Panc1 (cell line): ENCODE measurements at regions not wholly inside any gene's neighbourhood (a gene's known extent, or its start where the extent isn't known, plus 50 kb on each side); places are given as distances from the start of the nearest gene placed in this dataset.

Experiments used
- ATAC-seq: fragments of 200-7000 bp; cut with Tn5 transposase; 2 replicates; pipeline ENCODE4 v1.9.1; 2020; ENCODE audit warnings: mild to moderate bottlenecking, moderate library complexity
- BruUV-seq: library from RNA; stranded (reverse); fragments of 400-500 nt; replicated peaks from 2 replicates; lab custom pipeline; 2021; lab: Mats Ljungman, UMichigan
- CTCF ChIA-PET: fragments of 300-600 bp; sonication (Branson Sonifier 250); formaldehyde crosslinking; loops from one replicate; lab custom pipeline; 2022; ENCODE audit warnings: antibody characterized with exemption; lab: Charles Lee
- POLR2A ChIA-PET: fragments of 300-600 bp; sonication (Branson Sonifier 250); formaldehyde crosslinking; loops from one replicate; lab custom pipeline; 2022; ENCODE audit warnings: antibody characterized with exemption; lab: Charles Lee
- DNase-seq: peaks from one replicate; pipeline ENCODE4 v3.0.0-alpha.2; 2010; ENCODE audit warnings: low read depth, low spot score
- H3K27ac ChIP-seq: 2 replicates; pipeline ENCODE4 v1.5.1; 2011; ENCODE audit warnings: mild to moderate bottlenecking, low read length, inconsistent platforms
- H3K27me3 ChIP-seq: fragments of 200-500 bp; sonication (Bioruptor generic); 2 replicates; pipeline ENCODE4 v1.6.0; 2014; ENCODE audit warnings: low read length, inconsistent platforms; ENCODE audit not compliant: control insufficient read depth, insufficient read depth
- H3K36me3 ChIP-seq: fragments of 200-500 bp; sonication (Bioruptor generic); 2 replicates; pipeline ENCODE4 v1.5.1; 2014; ENCODE audit warnings: inconsistent platforms, mild to moderate bottlenecking, low read length, moderate library complexity; ENCODE audit not compliant: control insufficient read depth, insufficient read depth
- H3K4me1 ChIP-seq: 2 replicates; pipeline ENCODE4 v1.5.1; 2011; ENCODE audit warnings: inconsistent platforms, mild to moderate bottlenecking, low read length, moderate library complexity; ENCODE audit not compliant: control insufficient read depth, insufficient read depth
- H3K4me3 ChIP-seq, 2 experiments: 2 replicates each; pipeline ENCODE4 v1.5.1; 2011 to 2012; ENCODE audit warnings: low read depth in 2 of 2, low read length in 2 of 2, mild to moderate bottlenecking in 2 of 2, inconsistent platforms in 1 of 2, moderate library complexity in 1 of 2
- H3K9me3 ChIP-seq: fragments of 200-500 bp; sonication (Bioruptor generic); 2 replicates; pipeline ENCODE4 v1.5.1; 2014; ENCODE audit warnings: low read depth, mild to moderate bottlenecking, inconsistent platforms, low read length, moderate library complexity; ENCODE audit not compliant: control insufficient read depth, insufficient read depth
- POLR2AphosphoS5 ChIP-seq: IDR thresholded peaks from 2 replicates; pipeline ENCODE4 v1.6.1; 2012; ENCODE audit warnings: mild to moderate bottlenecking, low read depth, low read length, moderate library complexity
- SIN3A ChIP-seq: IDR thresholded peaks from 2 replicates; pipeline ENCODE4 v1.6.1; 2012; ENCODE audit warnings: low read depth, mild to moderate bottlenecking, low read length, moderate library complexity, borderline replicate concordance; ENCODE audit not compliant: insufficient read depth
- TCF7L2 ChIP-seq: IDR thresholded peaks from 2 replicates; pipeline ENCODE4 v1.6.1; 2011; ENCODE audit warnings: mild to moderate bottlenecking, low read depth, low read length, inconsistent platforms
- in situ Hi-C: cut with HindIII; loops from 2 replicates; pipeline ENCODE4 v1.10.0; 2016; ENCODE audit warnings: low sequenced_read_pairs, low pct_unique_long_range_greater_than_20kb
- intact Hi-C: fragments of 100-400 bp; cut with micrococcal nuclease; formaldehyde crosslinking; loops from one replicate; pipeline ENCODE4 v1.10.0; 2022; ENCODE audit not compliant: unreplicated experiment
- TF ChIP-seq, protein P1 (sequence below): fragments of 450-650 bp; IDR thresholded peaks from 2 replicates; pipeline ENCODE4 v1.5.1; 2017; ENCODE audit warnings: mild to moderate bottlenecking
- TF ChIP-seq, protein P2 (sequence below), 2 experiments: IDR thresholded peaks; 2 replicates each; pipeline ENCODE4 v1.6.1; 2011 to 2012; ENCODE audit warnings: low read depth in 2 of 2, control low read depth in 1 of 2, low read length in 1 of 2, mild to moderate bottlenecking in 1 of 2, moderate library complexity in 1 of 2; ENCODE audit not compliant: insufficient read depth in 1 of 2

DNA sequence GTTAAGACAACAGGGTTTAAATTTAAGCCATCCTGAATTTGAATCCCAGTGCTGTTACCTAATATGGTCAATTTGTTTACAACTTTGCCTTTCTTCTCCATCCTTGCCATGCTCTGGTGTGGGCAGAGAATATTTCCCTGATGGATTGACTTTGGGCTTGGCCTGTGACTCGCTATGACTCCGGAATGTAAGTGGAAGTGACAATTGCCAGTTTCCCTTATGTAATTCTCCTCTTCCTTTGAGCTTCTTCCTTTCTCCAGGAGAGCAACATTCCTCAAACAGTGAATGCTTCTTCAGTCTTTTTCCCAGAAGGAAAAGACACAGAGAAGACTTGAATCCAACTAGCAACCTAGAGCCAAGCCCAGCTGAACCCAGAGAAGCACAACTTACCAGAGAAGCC lies 159.1 kb downstream of the LURAP1L start:
- Histone ChIP-seq H3K27ac (no peak overlapping the region), H3K4me1 (no peaks in the 10 kb centered on the region), H3K36me3 (no peaks in the 10 kb centered on the region), H3K27me3 (no peaks in the 10 kb centered on the region), H3K4me3 (no peak overlapping the region), H3K9me3 (no peaks in the 10 kb centered on the region)
- ChIA-PET CTCF (no interaction called here), POLR2A (no interaction called here)
- in situ Hi-C loops (no loop called here), intact Hi-C loops (no loop called here)
- ATAC-seq (no peak), DNase-seq (peak; percentile 13)
- TF ChIP-seq TCF7L2, result no peak
- TF ChIP-seq POLR2AphosphoS5, result no peak
- TF ChIP-seq SIN3A, result no peak
- TF ChIP-seq, protein P1, sequence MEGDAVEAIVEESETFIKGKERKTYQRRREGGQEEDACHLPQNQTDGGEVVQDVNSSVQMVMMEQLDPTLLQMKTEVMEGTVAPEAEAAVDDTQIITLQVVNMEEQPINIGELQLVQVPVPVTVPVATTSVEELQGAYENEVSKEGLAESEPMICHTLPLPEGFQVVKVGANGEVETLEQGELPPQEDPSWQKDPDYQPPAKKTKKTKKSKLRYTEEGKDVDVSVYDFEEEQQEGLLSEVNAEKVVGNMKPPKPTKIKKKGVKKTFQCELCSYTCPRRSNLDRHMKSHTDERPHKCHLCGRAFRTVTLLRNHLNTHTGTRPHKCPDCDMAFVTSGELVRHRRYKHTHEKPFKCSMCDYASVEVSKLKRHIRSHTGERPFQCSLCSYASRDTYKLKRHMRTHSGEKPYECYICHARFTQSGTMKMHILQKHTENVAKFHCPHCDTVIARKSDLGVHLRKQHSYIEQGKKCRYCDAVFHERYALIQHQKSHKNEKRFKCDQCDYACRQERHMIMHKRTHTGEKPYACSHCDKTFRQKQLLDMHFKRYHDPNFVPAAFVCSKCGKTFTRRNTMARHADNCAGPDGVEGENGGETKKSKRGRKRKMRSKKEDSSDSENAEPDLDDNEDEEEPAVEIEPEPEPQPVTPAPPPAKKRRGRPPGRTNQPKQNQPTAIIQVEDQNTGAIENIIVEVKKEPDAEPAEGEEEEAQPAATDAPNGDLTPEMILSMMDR, result no peak
- TF ChIP-seq, protein P2, sequence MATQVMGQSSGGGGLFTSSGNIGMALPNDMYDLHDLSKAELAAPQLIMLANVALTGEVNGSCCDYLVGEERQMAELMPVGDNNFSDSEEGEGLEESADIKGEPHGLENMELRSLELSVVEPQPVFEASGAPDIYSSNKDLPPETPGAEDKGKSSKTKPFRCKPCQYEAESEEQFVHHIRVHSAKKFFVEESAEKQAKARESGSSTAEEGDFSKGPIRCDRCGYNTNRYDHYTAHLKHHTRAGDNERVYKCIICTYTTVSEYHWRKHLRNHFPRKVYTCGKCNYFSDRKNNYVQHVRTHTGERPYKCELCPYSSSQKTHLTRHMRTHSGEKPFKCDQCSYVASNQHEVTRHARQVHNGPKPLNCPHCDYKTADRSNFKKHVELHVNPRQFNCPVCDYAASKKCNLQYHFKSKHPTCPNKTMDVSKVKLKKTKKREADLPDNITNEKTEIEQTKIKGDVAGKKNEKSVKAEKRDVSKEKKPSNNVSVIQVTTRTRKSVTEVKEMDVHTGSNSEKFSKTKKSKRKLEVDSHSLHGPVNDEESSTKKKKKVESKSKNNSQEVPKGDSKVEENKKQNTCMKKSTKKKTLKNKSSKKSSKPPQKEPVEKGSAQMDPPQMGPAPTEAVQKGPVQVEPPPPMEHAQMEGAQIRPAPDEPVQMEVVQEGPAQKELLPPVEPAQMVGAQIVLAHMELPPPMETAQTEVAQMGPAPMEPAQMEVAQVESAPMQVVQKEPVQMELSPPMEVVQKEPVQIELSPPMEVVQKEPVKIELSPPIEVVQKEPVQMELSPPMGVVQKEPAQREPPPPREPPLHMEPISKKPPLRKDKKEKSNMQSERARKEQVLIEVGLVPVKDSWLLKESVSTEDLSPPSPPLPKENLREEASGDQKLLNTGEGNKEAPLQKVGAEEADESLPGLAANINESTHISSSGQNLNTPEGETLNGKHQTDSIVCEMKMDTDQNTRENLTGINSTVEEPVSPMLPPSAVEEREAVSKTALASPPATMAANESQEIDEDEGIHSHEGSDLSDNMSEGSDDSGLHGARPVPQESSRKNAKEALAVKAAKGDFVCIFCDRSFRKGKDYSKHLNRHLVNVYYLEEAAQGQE (IDR thresholded peaks at IDR 0.05; ENCODE audit: insufficient read depth in 1 of 2, low read depth in 2 of 2, low read length in 1 of 2), result no peak
- BruUV-seq, result no TSS peak

DNA sequence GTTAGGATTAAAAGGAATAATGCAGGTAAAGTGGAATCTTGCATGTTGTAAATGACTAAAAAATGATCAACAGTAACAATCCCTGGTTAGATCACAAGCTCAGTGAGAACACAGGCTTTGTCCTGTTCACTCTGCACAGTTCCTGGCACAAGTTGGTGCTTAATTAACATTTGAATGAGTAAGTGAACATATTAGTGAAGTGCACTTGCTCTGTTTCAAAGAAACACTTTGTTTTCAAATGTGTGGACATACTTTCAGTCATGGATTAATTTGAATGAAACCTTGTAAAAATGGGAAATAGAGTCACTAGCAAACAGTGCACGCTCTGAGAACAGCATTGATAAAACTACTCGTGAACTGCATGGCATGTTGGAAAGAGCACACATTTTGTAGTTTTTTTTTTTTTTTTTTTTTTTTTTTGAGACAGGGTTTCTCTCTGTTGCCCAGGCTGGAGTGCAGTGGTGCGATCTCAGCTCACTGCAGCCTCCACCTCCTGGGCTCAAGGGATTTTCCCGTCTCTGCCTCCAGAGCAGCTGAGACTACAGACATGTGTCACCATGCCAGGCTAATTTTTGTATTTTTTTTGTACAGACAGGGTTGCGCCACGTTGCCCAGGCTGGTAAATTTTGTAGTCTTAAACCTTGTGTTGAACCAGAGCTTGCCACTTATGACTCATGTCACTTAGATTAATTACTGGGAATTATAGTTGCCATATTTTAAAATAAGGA lies 159.9 kb downstream of the LURAP1L start:
- BruUV-seq, result no TSS peak
- in situ Hi-C loops, result no loop called here
- Histone ChIP-seq H3K36me3 (no peaks in the 10 kb centered on the region), H3K9me3 (no peaks in the 10 kb centered on the region), H3K27me3 (no peaks in the 10 kb centered on the region), H3K4me1 (no peaks in the 10 kb centered on the region), H3K27ac (no peak overlapping the region), H3K4me3 (no peak overlapping the region)
- intact Hi-C loops, result no loop called here
- ATAC-seq (no peak), DNase-seq (no peak)
- POLR2A ChIA-PET, result no interaction called here
- CTCF ChIA-PET, result no interaction called here
- no peak for TF ChIP-seq SIN3A
- no peak for TF ChIP-seq POLR2AphosphoS5
- no peak for TF ChIP-seq TCF7L2
- TF ChIP-seq, protein P1, result no peak
- TF ChIP-seq, protein P2 (IDR thresholded peaks at IDR 0.05; ENCODE audit: insufficient read depth in 1 of 2, low read depth in 2 of 2, low read length in 1 of 2), result no peak
